Gastroesophageal sphincter (tissue), 3 donors: ENCODE measurements at regions not wholly inside any gene's neighbourhood (a gene's known extent, or its start where the extent isn't known, plus 50 kb on each side); places are given as distances from the start of the nearest gene placed in this dataset.

Experiments
- CTCF ChIP-seq, 4 experiments: fragments of 200-600 bp in 2 of 4; fragments of 450-650 bp in 2 of 4; sonication (generic) in 1 of 4; IDR thresholded peaks; one replicate each; pipeline ENCODE4 v1.5.1; 2017 to 2019; ENCODE audit warnings: antibody characterized with exemption in 4 of 4, mild to moderate bottlenecking in 2 of 4, moderate library complexity in 2 of 4
- POLR2A ChIP-seq, 2 donors: fragments of 450-650 bp; IDR thresholded peaks; one replicate each; pipeline ENCODE4 v1.6.1; 2017; ENCODE audit warnings: antibody characterized with exemption in 2 of 2, mild to moderate bottlenecking in 2 of 2, moderate library complexity in 1 of 2
- POLR2AphosphoS5 ChIP-seq: sonication (generic); formaldehyde crosslinking; IDR thresholded peaks from one replicate; pipeline ENCODE4 v1.6.1; 2017; ENCODE audit warnings: antibody characterized with exemption

DNA sequence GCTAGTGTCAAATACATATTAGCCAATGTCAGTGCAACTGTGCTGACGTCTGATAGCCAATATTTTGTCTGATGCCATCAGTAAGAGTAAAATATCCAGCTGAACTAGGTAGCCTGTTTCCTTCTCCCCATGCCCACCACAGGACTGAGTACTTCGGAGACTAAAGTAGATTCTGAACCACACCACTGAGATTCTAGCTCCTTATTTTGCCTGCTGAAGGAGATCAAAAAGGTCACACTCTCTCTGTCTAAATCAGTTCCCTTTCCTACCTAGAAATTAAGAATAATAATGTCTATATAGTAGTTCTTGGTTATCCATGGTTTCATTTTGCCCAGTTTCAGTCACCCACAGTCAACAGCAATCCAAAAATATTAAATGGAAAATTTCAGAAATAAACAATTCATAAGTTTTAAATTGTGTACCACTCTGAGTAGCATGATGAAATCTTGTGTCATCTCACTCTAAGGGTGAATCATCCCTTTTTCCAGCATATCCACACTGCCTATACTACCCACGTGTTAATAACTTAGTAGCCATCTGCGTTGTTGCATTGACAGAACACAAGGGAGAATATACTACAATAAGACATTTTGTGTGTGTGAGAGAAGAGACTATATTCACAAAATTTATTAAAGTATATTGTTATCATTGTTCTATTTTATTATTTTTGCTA is 1043.3 kb upstream of the PIK3C3 start:
- TF ChIP-seq POLR2A (IDR thresholded peaks at IDR 0.05) (no peak), CTCF (IDR thresholded peaks at IDR 0.05) (no peak), POLR2AphosphoS5 (no peak)
